ENCODE measurements at regions not wholly inside any gene's neighbourhood (a gene's known extent, or its start where the extent isn't known, plus 50 kb on each side); places are given as distances from the start of the nearest gene placed in this dataset.

GRCh38 chr4:32219306-32220075, 1499.3 kb downstream of the PCDH7 start:
- 24 to 72% (median 35%) methylated on average over 3 of the region's 3 CpGs for WGBS, 4 donors
- TF ChIP-seq POLR2A (IDR thresholded peaks at IDR 0.05) (no peak), CTCF (IDR thresholded peaks at IDR 0.05) (no peak)
- intact Hi-C loops (cut with DNase I): no loop called here
- Histone ChIP-seq H3K9me3 (replicated peaks in 1 of 3) (no peaks in the 10 kb centered on the region), H3K27ac (no peak overlapping the region), H3K4me1 (replicated peaks in 1 of 2) (no peaks in the 10 kb centered on the region), H3K36me3 (replicated peaks in 1 of 2) (no peaks in the 10 kb centered on the region), H3K27me3 (no peaks in the 10 kb centered on the region), H3K4me3 (no peak overlapping the region)
- no peak for DNase-seq

- H3K4me1 ChIP-seq (replicated peaks in 1 of 2): no peaks in the 10 kb centered on the region
- no peak for DNase-seq
- H3K36me3 ChIP-seq (replicated peaks in 1 of 2): no peaks in the 10 kb centered on the region
- no peak overlapping the region for H3K4me3 ChIP-seq
- H3K27ac ChIP-seq: no peak overlapping the region
- TF ChIP-seq POLR2A (IDR thresholded peaks at IDR 0.05): no peak
- TF ChIP-seq CTCF (IDR thresholded peaks at IDR 0.05): no peak
- no peaks in the 10 kb centered on the region for H3K9me3 ChIP-seq (replicated peaks in 1 of 3)
- intact Hi-C loops (cut with DNase I): no loop called here
- no peaks in the 10 kb centered on the region for H3K27me3 ChIP-seq
Measured at GRCh38 chr4:32226204-32226603, 1506.0 kb downstream of the PCDH7 start.

GRCh38 chr4:32226733-32227132, 1506.6 kb downstream of the PCDH7 start:
- 54 to 70% (median 70%) methylated on average over 2 of the region's 2 CpGs for WGBS, 4 donors

GRCh38 chr4:32243926-32244325, 1523.8 kb downstream of the PCDH7 start:
- Histone ChIP-seq H3K27ac (no peak overlapping the region), H3K4me3 (no peak overlapping the region), H3K27me3 (no peaks in the 10 kb centered on the region), H3K4me1 (replicated peaks in 1 of 2) (no peaks in the 10 kb centered on the region), H3K36me3 (replicated peaks in 1 of 2) (no peaks in the 10 kb centered on the region), H3K9me3 (replicated peaks in 1 of 3) (no peaks in the 10 kb centered on the region)
- no peak for TF ChIP-seq CTCF (IDR thresholded peaks at IDR 0.05)
- no peak for DNase-seq
- whole genome bisulfite sequencing, 4 donors: 33 to 68% (median 54%) methylated on average over 3 of the region's 3 CpGs
- intact Hi-C loops (cut with DNase I): no loop called here

More at GRCh38 chr4:32226733-32227132, 1506.6 kb downstream of the PCDH7 start:
- no peaks in the 10 kb centered on the region for H3K4me1 ChIP-seq (replicated peaks in 1 of 2)
- no peaks in the 10 kb centered on the region for H3K36me3 ChIP-seq (replicated peaks in 1 of 2)
- no peak for DNase-seq
- H3K27ac ChIP-seq: no peak overlapping the region
- no peaks in the 10 kb centered on the region for H3K27me3 ChIP-seq
- no peaks in the 10 kb centered on the region for H3K9me3 ChIP-seq (replicated peaks in 1 of 3)
- H3K4me3 ChIP-seq: no peak overlapping the region
- intact Hi-C loops (cut with DNase I): no loop called here
- TF ChIP-seq POLR2A (IDR thresholded peaks at IDR 0.05) (no peak), CTCF (IDR thresholded peaks at IDR 0.05) (no peak)

All from adrenal gland (tissue), 9 donors.